Activated CD4-positive, CD25-positive, alpha-beta regulatory T cell treated with anti-CD3 and anti-CD28 coated beads, Interleukin-2, amount 50 U/mL, for 16 hours (primary cell): ENCODE measurements at regions not wholly inside any gene's neighbourhood (a gene's known extent, or its start where the extent isn't known, plus 50 kb on each side); places are given as distances from the start of the nearest gene placed in this dataset.
"Not testable (repeated sequence)": the region's sequence is repeated elsewhere in the genome, so short reads cannot be mapped to it uniquely, and the experiment has no call there.

Source experiments
- DNase-seq: peaks from one replicate; pipeline ENCODE4 v3.0.0-alpha.2; 2020; ENCODE audit warnings: low read depth, low spot score

- no peak for DNase-seq
Observed at GRCh38 chr18:42536442-42536841, 579.0 kb downstream of the RIT2 start.

DNA sequence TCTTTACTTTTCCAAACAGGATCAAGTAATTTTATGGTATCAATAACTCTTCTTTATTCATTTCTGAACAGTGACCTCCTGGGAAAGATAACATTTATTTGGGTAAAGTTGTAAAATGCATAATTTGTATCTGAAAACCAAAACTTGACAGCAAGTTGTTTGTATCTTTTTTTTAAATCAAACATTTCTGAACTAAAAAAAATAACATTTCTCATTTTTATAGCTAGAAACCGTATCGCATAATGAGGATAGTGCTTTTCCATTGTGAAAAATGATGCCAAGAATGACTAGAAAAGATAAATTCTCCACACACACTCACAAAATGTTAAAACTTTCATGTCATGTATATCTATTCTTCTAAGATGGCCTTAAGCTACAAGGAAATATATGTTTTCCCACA, 578.2 kb downstream of the RIT2 start:
- no peak for DNase-seq

- DNase-seq = no peak
Observed at GRCh38 chr18:42544901-42545300, 570.6 kb downstream of the RIT2 start.

GRCh38 chr18:42545825-42546224, 569.7 kb downstream of the RIT2 start:
- no peak for DNase-seq

- no peak for DNase-seq
Observed at GRCh38 chr18:42548493-42548892, 567.0 kb downstream of the RIT2 start.

DNA sequence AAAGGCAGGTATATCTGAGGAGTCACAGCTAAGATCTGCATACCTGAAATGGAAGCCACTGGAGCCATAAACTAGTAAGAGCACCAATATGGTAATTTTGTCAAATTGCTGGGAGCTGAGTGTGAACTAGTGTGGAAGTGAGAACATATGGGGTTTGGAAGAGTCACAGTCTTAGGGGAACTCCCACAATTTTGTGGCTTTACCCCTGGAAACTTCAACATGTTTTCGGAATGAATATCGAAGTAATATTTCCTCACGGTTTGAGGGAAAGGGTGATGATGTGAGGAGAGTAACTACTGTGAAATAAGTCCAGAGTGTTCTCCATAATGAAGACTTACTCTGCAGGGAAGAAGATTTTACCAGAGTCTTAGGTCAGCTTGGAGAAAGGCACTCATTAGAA, 565.9 kb downstream of the RIT2 start:
- no peak for DNase-seq

GRCh38 chr18:42552559-42552958, 562.9 kb downstream of the RIT2 start:
- DNase-seq = not testable (repeated sequence)

- DNase-seq = no peak
Observed at GRCh38 chr18:42559069-42559690, 556.3 kb downstream of the RIT2 start.

- no peak for DNase-seq
Observed at GRCh38 chr18:42561521-42561920, 554.0 kb downstream of the RIT2 start.

DNA sequence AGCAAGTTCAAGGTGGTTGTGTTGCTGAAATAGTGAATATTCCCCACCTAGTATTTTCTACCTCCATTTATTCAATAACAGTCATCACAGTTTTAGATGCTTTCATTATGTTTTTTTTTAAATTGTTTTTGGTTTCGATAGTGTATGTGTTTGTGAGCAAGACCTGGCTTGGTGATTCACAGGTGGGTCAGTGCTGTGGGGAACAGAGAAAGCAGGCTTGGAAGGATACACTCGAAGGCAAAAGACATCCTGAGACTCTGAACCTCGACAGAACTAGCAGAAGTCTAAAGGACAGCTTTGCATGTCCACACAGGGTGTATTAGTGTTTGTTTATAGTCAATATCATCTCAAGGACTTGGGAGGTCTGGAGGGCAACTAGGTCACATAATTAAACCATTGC, 551.5 kb downstream of the RIT2 start:
- no peak for DNase-seq

DNA sequence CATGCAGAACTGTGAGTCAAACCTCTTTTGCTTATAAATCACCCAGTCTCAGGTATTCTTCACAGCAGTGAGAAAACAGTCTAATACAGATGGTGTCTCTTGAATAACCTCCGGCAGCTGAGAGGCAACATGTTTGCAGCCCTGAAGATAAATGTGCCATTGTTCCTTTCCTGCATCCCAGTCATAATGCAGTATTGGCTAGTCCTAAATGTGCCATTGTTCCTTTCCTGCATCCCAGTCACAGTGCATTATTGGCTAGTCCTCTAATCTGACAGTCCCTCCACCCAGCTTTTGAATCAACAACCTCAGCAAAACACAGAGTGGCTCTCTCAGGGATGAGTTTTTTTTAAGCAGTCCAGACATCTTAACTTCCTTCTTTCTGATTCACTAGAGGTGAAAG, 550.7 kb downstream of the RIT2 start:
- no peak for DNase-seq

GRCh38 chr18:42568773-42569172, 546.7 kb downstream of the RIT2 start:
- DNase-seq = no peak

DNA sequence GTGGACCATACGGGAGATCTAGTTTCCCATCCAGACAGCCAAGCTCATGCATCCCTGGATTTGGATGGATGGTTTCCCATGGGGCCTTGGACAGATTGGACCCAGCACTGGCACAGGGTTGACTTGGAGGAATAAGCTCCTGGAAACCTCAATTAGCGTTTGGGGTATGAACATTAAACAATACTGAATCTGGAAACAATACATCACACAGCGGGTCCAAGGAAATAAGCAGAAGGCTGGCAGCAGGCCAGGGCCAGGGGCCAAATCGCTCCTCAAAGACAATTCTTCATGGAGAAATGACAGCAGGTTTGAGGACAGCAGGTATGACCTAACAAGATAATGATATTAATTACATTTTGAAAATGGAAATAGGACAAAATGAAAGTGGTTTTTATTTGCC, 540.6 kb downstream of the RIT2 start:
- DNase-seq = no peak

GRCh38 chr18:42576124-42576523, 539.4 kb downstream of the RIT2 start:
- no peak for DNase-seq

DNA sequence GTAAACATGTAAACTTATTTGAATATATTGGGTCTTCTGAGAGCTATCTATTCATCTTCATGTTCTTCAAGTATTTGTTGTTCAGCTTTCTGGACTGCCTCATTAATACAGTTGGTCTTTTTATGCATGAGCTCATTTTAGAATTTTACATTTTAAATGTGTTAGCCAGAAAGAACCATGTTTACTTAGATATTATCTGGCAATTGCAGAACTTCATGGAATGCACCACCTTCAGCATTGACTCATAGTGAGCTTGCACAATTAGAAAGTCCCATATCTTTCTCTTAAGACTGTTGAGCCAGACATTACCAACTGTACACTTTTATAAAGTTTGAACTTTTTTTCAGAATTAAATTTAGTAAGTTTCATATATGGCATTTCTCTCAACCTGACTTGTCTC, 536.7 kb downstream of the RIT2 start:
- no peak for DNase-seq

DNA sequence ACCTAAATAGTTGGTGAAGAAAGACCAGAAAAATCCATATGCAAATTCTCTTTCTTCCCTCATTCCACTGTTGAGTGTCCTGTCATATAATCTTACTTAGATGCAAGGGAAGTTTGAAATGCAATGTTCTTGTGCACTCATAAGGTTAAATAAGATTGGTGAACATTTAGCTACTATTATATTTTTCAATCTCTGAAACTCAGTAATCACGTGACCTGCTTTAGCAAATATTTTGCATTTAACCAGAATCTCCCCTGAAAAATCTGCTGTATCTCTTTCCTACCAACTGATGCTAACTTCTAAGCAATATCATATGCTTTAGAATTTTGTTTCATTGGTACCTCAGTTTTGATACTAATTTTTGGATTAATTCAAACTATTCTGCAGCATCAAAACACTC, 533.2 kb downstream of the RIT2 start:
- DNase-seq = no peak

- DNase-seq = no peak
Observed at GRCh38 chr18:42583283-42583731, 532.2 kb downstream of the RIT2 start.

DNA sequence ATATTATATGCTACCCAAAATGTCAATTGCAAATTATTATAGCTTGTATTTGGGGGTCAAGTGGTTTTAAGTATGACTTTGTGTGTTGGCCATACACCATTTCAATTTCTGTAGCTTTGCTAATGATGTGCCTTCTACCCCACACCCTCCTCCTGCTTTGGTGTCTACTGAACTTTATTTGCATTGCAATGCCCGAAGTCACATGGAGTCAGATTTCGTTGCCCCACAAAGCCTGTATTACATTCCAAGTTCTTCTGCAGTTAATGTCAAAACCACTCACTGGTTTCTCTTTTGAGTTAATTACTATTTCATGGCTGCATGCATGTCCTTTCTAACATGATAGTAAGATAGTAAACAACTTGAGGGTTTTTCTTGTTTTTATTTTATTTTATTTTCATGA, 528.9 kb downstream of the RIT2 start:
- DNase-seq = no peak

- DNase-seq = no peak
Observed at GRCh38 chr18:42588786-42589185, 526.7 kb downstream of the RIT2 start.

DNA sequence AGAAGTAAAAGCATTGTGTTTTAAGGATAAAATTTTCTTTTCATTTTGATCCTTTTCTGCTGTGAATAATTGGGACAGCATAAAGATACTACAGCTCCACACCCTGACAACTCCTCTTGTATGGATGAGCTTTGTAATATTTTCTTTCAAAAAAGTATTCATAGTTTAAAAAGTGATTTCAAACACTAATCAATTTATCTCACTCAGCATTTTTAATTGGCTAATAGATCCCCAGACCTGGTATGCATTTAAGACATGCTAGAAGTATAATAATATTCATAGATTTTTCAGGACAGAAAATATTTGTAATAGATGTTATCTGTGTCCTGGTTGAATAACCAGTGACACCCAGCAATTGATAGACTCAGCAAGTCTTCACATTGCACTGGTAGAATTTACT, 510.7 kb downstream of the RIT2 start:
- no peak for DNase-seq

- no peak for DNase-seq
Observed at GRCh38 chr18:42606886-42607495, 508.5 kb downstream of the RIT2 start.

GRCh38 chr18:42611134-42611533, 504.4 kb downstream of the RIT2 start:
- no peak for DNase-seq

- DNase-seq = no peak
Observed at GRCh38 chr18:42614619-42615293, 500.7 kb downstream of the RIT2 start.
